GM19395 (cell line): ENCODE measurements at regions not wholly inside any gene's neighbourhood (a gene's known extent, or its start where the extent isn't known, plus 50 kb on each side); places are given as distances from the start of the nearest gene placed in this dataset.
"Not testable (repeated sequence)": the region's sequence is repeated elsewhere in the genome, so short reads cannot be mapped to it uniquely, and the experiment has no call there.

Source experiments
- ATAC-seq: cut with Tn5 transposase; IDR thresholded peaks from one replicate; pipeline ENCODE4 v1.9.1; 2021; ENCODE audit warnings: mild to moderate bottlenecking, moderate library complexity; ENCODE audit not compliant: unreplicated experiment

DNA sequence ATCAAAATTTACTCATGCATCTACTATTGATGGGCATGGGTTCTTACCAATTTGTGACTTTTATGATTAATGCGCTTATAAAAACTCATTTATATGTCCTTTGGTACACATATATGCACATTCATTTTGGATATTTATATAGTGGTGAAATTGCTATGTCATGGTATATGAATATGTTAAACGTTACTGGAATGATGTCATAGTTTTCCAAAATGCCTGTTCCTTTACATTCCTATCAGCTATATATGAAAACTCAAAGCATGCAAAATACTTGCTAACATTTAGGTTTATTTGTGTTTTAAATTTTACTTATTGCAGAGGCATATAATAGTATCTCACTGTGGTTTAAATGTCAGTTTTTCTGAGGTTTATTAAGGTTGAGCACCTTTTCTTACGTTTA, 1403.1 kb downstream of the HACE1 start:
- no peak for ATAC-seq

DNA sequence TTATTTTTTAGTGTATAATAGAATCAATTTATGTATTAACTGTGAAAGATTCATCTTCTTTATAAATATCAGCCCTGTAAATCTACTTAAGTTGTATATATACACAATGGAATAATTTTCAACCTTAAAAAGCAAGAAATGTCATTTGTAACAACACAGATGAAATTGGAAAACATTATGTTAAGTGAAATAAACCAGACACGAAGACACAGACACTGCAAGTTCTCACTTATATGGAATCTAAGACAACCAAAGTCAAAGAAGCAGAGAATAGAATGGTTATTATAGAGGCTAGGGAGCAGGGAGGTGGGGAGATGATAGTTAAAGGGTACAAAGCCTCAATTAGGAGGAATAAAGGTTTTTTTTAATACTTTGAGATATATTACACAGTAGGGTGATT, 1404.4 kb downstream of the HACE1 start:
- ATAC-seq: no peak

DNA sequence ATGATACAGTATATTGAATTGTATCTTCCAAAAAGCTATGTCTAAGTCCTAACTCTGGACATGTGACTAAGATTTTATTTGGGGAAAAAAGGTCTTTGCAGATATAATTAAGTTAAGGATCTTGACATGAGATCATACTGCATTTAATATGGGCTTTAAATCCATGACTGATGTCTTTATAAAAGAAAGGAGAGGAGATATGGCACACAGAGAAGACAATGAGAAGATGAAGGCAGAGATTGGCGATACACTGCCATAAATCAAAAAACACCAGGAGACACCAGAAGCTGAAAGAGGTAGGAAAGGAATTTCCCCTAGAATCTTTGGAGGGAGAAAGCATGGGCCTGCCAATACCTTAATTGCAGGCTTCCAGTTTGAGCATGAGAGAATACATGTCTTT, 1450.2 kb downstream of the HACE1 start:
- no peak for ATAC-seq

DNA sequence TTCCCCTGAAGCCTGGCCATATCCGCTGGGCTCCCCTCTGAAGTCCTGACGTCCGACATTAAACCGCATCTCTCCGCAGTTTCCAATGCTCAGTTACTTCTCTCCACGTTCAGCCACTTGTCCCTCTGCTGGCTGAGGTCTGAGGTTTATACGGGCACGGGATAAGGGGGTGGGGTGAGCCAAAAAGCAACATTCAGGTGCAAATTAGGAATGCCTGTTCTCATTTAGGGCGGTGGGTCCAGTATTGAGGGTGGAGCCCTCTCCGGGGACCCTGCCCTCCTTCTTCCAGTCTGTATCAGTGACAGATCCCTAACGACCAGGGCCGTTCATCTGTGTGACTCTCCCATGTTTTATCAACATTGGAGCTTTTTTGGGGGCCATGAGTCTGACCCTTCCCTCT, 1454.4 kb downstream of the HACE1 start:
- ATAC-seq: no peak

DNA sequence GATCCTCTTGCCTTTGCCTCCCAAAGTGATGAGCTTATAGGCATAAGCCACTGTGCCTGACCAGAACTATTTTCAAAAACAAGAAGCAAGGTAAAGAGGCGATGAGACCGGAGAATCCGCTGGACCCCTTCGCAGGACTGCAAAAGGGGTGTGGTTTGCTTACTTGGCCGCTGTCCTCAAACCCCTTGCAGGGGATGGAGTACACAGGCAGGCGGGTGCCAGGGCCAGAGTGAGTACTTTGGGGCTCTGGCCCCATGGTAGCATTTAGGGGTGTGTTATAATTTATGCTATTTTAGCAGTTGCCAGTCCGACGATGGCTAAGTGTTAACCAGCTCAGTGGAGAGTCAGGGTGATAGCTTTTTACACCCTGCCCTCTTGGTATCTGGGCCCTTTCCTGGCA, 1454.9 kb downstream of the HACE1 start:
- no peak for ATAC-seq

DNA sequence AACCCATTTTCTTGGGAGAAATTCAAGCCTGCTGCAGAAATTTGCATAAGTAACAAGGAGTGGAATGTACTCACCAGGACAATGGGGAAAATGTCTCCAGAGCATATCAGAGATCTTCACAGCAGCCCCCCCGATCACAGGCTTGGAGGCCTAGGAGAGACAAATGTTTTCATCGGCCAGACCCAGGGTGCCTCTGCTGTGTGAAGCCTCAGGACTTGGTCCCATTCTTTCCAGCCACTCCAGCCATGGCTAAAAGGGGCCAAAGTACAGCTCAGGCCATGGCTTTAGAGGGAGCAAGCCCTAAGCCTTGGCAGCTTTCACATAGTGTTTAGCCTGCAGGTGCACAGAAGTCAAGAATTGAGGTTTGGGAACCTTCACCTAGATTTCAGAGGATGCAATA, 1463.0 kb downstream of the HACE1 start:
- no peak for ATAC-seq

DNA sequence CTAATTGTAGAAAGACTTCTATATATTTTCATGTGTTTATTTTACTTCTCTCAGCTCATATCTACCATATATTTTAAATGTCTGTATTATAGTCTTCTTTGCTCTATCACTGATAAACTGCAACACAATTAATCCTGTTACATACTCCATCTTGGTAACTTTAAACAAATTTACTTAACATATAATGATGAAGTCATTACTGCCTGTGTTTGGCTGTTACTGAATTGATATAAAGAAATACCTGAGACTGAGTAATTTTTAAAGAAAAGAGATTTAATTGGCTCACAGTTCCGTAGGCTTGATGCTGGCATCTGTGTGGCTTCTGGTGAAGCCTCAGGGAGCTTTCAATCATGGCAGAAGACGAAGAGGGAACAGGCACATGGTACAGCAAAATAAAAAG, 1480.4 kb downstream of the HACE1 start:
- ATAC-seq: no peak

DNA sequence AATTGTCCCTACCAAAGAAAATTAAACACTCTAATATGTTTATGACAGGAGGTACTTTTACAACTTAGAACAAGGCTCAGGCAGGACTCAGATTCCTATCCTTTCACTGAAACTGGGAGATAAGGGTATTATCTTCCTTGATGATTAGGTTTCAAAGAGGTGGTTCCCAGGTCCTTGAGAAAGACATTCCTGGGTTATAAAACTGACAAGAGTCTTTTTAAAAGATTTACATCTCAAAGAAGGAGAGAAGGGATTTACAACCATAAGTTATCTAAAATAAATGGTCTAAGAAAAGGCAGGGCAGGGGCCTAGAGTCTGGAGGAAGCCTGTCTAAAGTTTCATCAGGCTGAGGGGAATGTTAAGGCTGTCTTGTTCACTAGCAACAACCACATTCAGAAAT, 1492.5 kb downstream of the HACE1 start:
- ATAC-seq: no peak

DNA sequence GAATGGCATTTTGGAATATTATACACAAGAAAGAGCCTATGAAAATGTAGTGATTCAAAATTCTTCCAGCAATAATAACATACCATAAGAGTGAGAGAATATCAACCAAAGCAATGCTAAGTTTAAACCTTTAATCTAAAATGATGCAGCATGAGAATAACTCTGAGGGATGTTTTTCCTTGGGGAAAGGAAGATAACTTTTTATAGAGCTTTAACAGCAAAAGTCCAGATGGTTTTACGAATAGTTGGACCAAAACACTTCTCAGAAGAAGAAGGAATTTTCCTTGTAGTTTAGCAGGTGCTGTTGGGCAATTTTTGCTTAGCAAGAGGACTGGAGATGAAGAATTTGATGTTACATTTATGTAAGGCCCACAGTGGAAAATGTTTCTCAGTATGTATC, 1503.2 kb downstream of the HACE1 start:
- no peak for ATAC-seq

DNA sequence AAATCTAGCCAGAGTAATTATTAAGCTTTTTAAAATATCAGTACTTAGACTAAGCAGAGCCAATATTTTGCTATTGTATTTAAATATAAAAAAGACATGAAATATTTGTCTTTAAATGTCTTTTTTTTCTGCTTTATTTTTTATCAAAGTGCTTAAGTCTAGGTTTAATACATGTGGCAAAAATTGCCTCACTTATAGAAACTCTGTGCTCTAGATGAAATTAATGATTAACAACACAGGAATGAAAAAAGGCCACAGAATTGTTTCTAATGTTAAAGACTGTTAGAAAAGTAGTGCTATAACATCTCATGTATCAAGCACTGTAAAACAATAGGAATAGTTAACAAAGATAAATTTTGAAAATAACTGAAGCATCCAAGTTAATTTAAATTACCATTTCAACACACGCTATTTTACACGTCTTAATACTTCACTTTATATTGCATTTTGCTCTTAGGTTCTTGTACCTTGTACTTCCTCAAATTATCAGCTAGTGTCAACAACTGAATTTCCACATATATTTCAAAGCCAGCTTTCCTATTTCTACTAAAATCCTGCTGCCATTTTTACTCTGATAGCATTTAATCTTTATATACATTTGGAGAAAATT, 1515.1 kb downstream of the HACE1 start:
- no peak for ATAC-seq

DNA sequence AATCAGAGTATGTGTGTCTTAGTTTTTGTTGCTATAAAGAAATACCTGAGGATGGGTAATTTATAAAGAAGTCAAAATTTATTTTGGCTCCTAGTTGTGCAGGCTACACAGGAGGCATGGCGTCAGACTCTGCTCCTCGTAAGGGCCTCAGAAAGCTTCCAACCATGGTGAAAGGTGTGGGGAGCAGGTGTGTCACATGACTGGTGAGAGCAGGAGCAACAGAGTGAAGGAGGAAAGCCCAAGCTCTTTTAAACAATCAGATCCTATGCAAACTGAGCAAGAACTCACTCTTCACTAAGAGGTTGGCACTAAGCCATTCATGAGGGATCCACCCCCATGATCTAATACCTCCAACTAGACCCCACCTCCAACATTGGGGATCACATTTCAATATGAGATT, 1524.3 kb downstream of the HACE1 start:
- ATAC-seq: no peak

DNA sequence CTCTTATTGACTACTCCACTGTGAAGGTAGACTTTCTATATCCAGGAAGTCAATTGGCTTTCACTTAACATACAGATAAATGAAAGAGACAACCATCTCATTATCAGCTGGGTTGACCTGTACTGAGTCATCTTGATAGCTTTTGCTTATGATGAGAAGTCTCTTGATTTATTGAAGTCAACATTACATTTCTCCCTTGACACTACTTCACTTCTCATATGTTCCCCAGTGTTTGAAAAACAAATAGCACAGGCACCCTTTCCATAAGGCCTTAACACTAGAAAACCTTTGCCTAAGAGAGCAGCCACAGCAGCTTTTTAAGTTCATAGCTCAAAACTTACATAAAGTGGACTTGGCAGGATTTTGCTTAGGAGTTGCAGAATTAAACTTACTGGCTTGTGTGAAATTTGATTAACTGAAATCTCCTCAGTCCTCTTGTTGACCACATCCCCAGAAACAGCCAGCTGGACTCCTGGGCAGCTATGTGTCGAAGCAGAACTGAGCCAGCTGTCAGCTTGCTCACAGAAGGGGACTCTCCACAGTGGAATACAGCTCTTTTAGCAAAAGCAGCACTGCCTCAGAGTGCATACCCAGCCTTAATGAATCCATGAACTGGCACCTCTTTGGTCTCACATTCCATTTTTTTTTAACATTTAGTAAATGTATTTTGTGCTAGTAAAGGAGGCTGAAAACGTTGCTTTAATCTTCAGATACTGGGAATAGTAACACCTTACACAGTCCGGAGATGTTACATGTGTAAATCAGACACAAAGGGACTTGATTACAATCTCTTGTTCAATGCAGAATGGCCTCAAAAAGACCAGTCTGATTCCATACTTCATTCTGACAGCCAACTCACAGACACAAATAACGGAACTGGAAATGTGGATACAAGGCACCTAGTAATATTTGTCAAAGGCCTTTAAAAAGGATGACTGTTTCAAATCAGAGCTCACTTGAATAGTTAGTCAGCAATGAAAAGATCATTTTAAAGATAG, 1532.7 kb downstream of the HACE1 start:
- no peak for ATAC-seq

DNA sequence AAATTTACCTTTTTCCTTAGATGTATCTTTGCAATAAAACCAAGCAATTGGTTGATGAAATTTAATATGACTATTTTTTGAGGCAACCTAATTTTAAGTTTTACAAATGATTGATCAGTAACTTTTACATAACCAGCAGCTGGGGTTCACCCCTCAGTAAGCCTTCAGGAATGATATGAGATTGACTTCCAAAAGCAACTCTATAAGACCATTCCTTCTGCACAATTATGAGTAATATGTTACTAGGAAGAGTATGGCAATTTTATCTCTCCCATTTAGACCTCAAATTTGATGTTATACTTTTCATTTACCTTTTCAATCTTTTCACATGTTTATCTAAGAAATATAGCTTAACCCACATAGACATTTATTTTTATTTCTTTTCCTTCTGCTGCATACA, 1546.3 kb downstream of the HACE1 start:
- ATAC-seq: no peak

DNA sequence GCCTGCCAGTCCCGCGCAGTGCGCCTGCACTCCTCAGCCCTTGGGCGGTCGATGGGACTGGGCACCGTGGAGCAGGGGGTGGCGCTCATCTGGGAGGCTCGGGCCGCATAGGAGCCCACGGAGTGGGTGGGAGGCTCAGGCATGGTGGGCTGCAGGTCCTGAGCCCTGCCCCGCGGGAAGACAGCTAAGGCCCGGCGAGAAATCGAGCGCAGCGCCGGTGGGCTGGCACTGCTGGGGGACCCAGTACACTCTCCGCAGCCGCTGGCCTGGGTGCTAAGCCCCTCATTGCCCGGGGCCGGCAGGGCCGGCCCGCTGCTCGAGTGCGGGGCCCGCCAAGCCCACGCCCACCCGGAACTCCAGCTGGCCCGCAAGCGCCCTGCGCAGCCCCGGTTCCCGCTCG, 1565.3 kb downstream of the HACE1 start:
- ATAC-seq: not testable (repeated sequence)

DNA sequence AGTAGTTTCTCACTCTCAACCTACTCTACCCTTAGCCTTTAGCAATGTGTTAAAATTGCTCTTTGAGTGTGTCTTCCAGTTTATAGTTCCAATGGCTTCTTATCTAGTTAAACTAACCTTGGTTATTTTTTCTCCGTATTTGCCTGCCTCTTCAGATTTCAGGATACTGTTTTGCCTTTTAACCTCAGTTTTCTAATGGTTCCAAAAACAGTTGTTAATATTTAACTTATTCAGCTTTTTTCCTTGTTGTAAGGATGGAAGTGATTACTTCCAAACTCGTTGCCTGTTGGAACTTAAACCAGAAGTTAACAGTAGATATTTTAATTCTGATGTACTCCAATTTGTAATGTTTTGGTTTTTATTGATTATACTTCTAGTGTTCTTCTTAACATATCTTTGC, 1574.9 kb downstream of the HACE1 start:
- ATAC-seq: no peak

DNA sequence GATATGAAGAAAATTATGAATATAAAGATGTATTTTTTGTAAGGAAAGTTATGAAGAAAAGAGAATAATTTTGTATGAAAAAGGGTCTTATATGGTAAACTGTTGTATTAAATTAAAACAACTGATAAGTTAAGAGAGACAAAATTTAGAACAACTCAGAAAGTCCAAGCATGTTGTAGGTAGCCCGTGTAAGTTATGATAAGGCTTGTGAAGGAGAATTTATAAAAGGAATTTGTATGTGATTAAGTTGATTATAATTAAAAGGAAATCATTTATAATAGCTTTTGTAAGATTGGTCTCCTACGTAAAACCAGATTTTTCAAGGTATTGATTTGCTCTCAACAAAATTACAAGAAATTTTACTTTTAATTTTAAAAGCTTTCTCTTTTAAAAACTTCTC, 1579.3 kb downstream of the HACE1 start:
- no peak for ATAC-seq

DNA sequence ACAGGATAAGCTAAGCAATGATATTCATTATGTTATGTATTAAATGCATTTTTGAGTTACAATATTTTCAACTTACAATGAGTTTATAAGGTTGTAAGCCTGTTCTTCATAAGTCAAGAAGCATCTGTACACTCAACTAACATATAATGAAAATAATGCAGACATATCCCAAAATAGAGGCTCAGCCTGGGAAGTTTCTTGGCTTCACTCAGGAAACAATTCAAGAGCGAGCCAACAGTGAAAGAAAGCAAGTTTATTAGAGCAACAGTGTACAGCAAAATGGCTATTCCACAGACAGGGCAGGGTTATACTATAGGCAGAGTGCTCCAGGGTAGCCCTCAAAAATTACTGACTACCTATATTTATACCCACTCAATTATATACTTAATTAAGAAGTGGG, 1581.8 kb downstream of the HACE1 start:
- no peak for ATAC-seq

DNA sequence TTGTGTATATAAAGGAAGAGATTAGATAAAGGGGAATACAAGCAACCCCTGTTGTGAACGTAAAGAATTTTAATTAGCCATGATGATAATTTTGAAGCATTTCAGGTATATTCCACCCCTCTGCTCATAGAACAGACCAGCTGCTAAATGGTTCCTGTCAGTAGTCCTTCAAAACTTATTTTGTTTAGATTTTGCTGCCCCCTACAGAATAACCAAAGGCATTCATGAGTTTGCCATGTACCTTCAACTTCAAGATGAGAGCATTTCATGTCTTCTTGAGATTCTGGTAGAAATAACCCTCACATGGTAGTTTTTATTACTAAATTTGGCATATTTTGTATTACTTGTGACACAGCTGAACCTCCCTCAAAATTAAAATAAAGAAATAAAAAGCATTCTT, 1586.7 kb downstream of the HACE1 start:
- ATAC-seq: no peak

DNA sequence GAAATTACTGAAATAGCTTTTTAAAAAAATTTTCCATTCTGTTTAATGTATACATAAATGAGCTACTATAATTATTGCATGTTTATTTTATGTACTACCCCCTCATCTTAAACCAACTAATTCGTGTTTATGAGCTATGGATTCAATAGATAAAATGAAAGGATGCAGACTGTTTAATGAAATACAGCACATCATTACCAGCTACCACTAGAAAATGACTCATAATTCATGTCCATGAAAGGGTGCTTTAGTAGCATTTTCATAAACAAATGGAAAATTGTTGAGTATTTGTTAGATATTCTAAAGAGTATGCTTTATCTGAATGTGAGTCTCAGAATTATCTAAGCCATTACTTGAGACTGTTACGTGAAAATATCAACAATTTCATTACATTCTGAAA, 1590.1 kb downstream of the HACE1 start:
- ATAC-seq: no peak

DNA sequence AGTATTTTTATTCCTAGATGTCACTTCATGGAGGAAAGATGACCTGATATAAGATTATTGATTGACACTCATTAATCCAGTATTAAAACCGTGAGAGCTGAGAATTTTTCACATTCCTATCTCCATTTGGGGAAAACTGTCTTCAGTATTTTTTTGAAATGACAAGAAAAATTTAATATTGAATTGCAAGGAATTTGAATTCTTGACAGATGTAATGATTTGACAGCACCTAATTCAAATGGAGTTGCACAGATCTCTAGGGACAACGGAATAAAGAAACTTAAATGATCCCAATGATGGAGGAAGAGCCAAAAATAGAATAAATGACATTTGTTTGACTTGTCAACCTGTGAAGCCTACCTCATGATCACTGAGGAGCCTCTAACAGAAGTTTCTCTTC, 1591.4 kb downstream of the HACE1 start:
- ATAC-seq: no peak

DNA sequence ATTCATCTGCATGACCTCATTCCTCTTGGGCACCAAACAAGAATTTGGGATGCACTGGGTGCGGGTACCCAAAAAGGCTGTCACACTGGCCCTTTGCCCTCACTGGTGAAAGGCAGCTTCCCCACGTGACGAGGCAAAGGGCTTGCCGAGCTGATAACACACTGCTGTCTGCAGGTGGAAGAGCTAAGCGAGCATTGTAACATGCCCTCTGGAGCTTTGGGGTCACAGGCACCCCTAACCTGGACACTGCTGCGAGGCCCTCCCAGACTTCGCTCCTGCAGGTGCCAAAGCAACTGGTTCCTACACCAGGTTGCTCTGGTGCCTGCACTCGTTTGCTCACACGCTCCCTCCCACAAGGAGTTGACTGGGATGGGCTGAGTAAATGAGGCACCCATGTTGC, 1595.7 kb downstream of the HACE1 start:
- ATAC-seq: no peak

DNA sequence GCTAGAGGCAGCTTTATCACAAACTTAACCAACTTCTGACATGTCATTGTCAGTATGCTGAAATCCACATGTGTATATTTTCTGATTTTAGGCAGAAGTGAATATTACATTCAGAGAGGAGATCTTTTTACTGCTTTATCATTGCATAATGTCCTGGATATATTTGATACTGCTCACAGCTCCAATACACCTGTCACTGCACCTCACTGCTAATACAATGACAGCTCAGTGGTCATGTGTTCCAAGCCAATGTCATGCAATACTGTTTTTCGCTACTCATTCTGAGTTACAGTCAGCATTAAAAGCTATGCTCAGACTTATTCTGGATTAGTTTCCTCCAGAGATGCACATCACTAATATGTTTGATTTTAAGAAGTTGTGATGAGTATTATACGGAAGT, 1604.6 kb downstream of the HACE1 start:
- no peak for ATAC-seq
